PC-9 (cell line): ENCODE measurements at regions not wholly inside any gene's neighbourhood (a gene's known extent, or its start where the extent isn't known, plus 50 kb on each side); places are given as distances from the start of the nearest gene placed in this dataset.

Source experiments
- CTCF ChIP-seq: fragments of 200-600 bp; sonication (generic); conservative IDR thresholded peaks from 2 replicates; pipeline ENCODE4 v1.6.1; 2017; ENCODE audit warnings: mixed run types, antibody characterized with exemption, mild to moderate bottlenecking, moderate library complexity
- EZH2 ChIP-seq: fragments of 200-600 bp; sonication (generic); IDR thresholded peaks from 2 replicates; pipeline ENCODE4 v1.8.0; 2017; ENCODE audit warnings: antibody characterized with exemption, low read depth

GRCh38 chr20:21609981-21610380, 95.5 kb upstream of the PAX1 start:
- TF ChIP-seq CTCF (no peak), EZH2 (no peak)
